ENCODE measurements at regions not wholly inside any gene's neighbourhood (a gene's known extent, or its start where the extent isn't known, plus 50 kb on each side); places are given as distances from the start of the nearest gene placed in this dataset.

DNA sequence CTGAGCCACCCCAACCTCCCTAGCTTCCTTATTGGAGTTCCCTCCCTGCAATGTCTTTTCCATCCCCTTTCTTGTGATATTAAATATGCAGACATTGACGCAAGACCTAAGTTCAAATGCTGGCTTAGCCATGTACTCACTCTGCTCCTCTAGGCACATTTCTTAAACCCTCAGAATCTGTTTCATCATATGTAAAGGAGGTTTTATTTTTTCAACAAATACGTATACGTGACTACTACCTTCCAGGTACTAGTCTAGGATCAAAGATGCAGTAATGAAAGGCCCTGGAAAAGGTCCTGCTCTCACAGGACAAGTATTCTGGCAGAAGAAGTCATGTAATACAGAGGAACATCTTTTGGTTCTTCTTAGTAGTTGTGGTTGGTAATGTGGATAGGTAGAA, 98.6 kb downstream of the SIPA1L2 start:
- DNase-seq: no peak
- H3K4me2 ChIP-seq (ENCODE audit: low read depth, low read length): no peak overlapping the region
- H3K4me3 ChIP-seq (ENCODE audit: insufficient read depth, low read depth, low read length): no peak overlapping the region
- H2AFZ ChIP-seq (replicated peaks; ENCODE audit: low read length, poor library complexity): no peak overlapping the region
- H4K8ac ChIP-seq (ENCODE audit: low read depth in 2 of 2, low read length in 2 of 2): no peak overlapping the region
- H3K9me3 ChIP-seq (ENCODE audit: control insufficient read depth, insufficient read depth, low read length): no peaks in the 10 kb centered on the region
- no peaks in the 10 kb centered on the region; the same call in 1 of the 2 replicates for H3K9me1 ChIP-seq (ENCODE audit: insufficient read depth, low read length)
- TF ChIP-seq RFX5 (IDR thresholded peaks at IDR 0.05; ENCODE audit: low read depth, low read length): no peak
- TF ChIP-seq, protein P1, sequence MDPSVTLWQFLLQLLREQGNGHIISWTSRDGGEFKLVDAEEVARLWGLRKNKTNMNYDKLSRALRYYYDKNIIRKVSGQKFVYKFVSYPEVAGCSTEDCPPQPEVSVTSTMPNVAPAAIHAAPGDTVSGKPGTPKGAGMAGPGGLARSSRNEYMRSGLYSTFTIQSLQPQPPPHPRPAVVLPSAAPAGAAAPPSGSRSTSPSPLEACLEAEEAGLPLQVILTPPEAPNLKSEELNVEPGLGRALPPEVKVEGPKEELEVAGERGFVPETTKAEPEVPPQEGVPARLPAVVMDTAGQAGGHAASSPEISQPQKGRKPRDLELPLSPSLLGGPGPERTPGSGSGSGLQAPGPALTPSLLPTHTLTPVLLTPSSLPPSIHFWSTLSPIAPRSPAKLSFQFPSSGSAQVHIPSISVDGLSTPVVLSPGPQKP (IDR thresholded peaks at IDR 0.05; ENCODE audit: borderline replicate concordance, low read depth, low read length): no peak
- no peak for TF ChIP-seq NFE2L2 (IDR thresholded peaks at IDR 0.05; ENCODE audit: low read depth, low read length)
- TF ChIP-seq, protein P2, sequence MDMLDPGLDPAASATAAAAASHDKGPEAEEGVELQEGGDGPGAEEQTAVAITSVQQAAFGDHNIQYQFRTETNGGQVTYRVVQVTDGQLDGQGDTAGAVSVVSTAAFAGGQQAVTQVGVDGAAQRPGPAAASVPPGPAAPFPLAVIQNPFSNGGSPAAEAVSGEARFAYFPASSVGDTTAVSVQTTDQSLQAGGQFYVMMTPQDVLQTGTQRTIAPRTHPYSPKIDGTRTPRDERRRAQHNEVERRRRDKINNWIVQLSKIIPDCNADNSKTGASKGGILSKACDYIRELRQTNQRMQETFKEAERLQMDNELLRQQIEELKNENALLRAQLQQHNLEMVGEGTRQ (IDR thresholded peaks at IDR 0.05; ENCODE audit: low read depth, low read length): no peak
- no peak for TF ChIP-seq CHD1 (IDR thresholded peaks at IDR 0.05; ENCODE audit: low read depth, low read length)
- TF ChIP-seq BHLHE40 (IDR thresholded peaks at IDR 0.05; ENCODE audit: low read depth, low read length): no peak
- no peak for TF ChIP-seq CEBPB (IDR thresholded peaks at IDR 0.05; ENCODE audit: low read depth, low read length)
- TF ChIP-seq RAD21 (IDR thresholded peaks at IDR 0.05; ENCODE audit: low read length): no peak
- TF ChIP-seq FOS (IDR thresholded peaks at IDR 0.05; ENCODE audit: low read depth, low read length): no peak
- no peak for TF ChIP-seq MAFK (IDR thresholded peaks at IDR 0.05; ENCODE audit: low read depth, low read length)
- H2BK120ac ChIP-seq (ENCODE audit: low read depth, low read length): no peak overlapping the region
- H3K4me1 ChIP-seq (ENCODE audit: control insufficient read depth, insufficient read depth, low read length): peaks cover 2% of the 10 kb centered on the region; the same call in 1 of the 2 replicates
- H3K14ac ChIP-seq (replicated peaks; ENCODE audit: low read depth, low read length): no peak overlapping the region
- WGBS, 2 experiments (ENCODE audit: extremely low coverage in 2 of 2, insufficient read length in 1 of 2): no CpG with 5 or more reads among the region's 3 CpGs
- no TSS peak for BruUV-seq (replicated peaks)
- H3K79me1 ChIP-seq (ENCODE audit: low read depth in 1 of 2, low read length in 2 of 2): peaks cover 0 to 12% of the 10 kb centered on the region in 2 experiments; a peak in 1 of 4 replicates
- no peak overlapping the region for H2AK5ac ChIP-seq (ENCODE audit: low read depth, low read length)
- no peaks in the 10 kb centered on the region for H3K36me3 ChIP-seq (ENCODE audit: control insufficient read depth, insufficient read depth, low read length)
- no peak overlapping the region for H4K5ac ChIP-seq (ENCODE audit: low read depth, low read length)
- no peaks in the 10 kb centered on the region for H4K20me1 ChIP-seq (ENCODE audit: insufficient read depth, low read length)
- H4K91ac ChIP-seq (ENCODE audit: insufficient read depth, low read depth, low read length): no peak overlapping the region
- no peak overlapping the region for H3K27ac ChIP-seq (ENCODE audit: insufficient read depth, low read length)
- no peak overlapping the region for H3K9ac ChIP-seq (ENCODE audit: low read depth, low read length)
- no peak overlapping the region for H2BK5ac ChIP-seq (ENCODE audit: low read depth, low read length, poor library complexity, severe bottlenecking)
- intact Hi-C loops (cut with micrococcal nuclease) (no loop called here), dilution Hi-C loops (cut with HindIII; ENCODE audit: low sequenced_read_pairs, unreplicated experiment) (no loop called here), in situ Hi-C loops (cut with MboI; ENCODE audit: low sequenced_read_pairs) (no loop called here)
- H2BK20ac ChIP-seq (ENCODE audit: low read depth, low read length): no peak overlapping the region
- POLR2A ChIA-PET (ENCODE audit: unreplicated experiment): no interaction called here
- no peak overlapping the region for H3K56ac ChIP-seq (ENCODE audit: extremely low read depth, insufficient read depth, low read length)
- H2BK15ac ChIP-seq (ENCODE audit: low read depth, low read length): no peak overlapping the region
- H2AK9ac ChIP-seq (replicated peaks; ENCODE audit: low read depth, low read length, poor library complexity): no peak overlapping the region
- H3K27me3 ChIP-seq (ENCODE audit: control insufficient read depth, insufficient read depth, low read length): no peaks in the 10 kb centered on the region
- H3K18ac ChIP-seq (ENCODE audit: low read depth, low read length): no peak overlapping the region
- ATAC-seq (ENCODE audit: low read depth): no peak
- no peak overlapping the region for H3K4ac ChIP-seq (ENCODE audit: low read depth, low read length)
- CTCF ChIA-PET: no interaction called here
- no peak overlapping the region for H3K23ac ChIP-seq (ENCODE audit: low read depth, low read length)

All from IMR-90 (cell line).